ENCODE measurements at regions not wholly inside any gene's neighbourhood (a gene's known extent, or its start where the extent isn't known, plus 50 kb on each side); places are given as distances from the start of the nearest gene placed in this dataset.
"Not testable (repeated sequence)": the region's sequence is repeated elsewhere in the genome, so short reads cannot be mapped to it uniquely, and the experiment has no call there.

- no peak for DNase-seq (ENCODE audit: low spot score)
These were observed 74.5 kb upstream of the MEGF10 start for GRCh38 chr5:127216143-127216542.

GRCh38 chr5:127216898-127217675 lies 73.5 kb upstream of the MEGF10 start:
- DNase-seq (ENCODE audit: low spot score): no peak

- DNase-seq (ENCODE audit: low spot score): not testable (repeated sequence)
These were observed 68.7 kb upstream of the MEGF10 start for GRCh38 chr5:127221936-127222335.

- DNase-seq (ENCODE audit: low spot score): not testable (repeated sequence)
These were observed 67.9 kb upstream of the MEGF10 start for GRCh38 chr5:127222571-127223156.

- DNase-seq (ENCODE audit: low spot score): no peak
These were observed 67.2 kb upstream of the MEGF10 start for GRCh38 chr5:127223256-127223974.

- no peak for DNase-seq (ENCODE audit: low spot score)
These were observed 62.7 kb upstream of the MEGF10 start for GRCh38 chr5:127227881-127228280.

GRCh38 chr5:127228540-127229184 lies 61.9 kb upstream of the MEGF10 start:
- peak; percentile 34 for DNase-seq (ENCODE audit: low spot score)

GRCh38 chr5:127229185-127229889 lies 61.3 kb upstream of the MEGF10 start:
- DNase-seq (ENCODE audit: low spot score): peak; percentile 76

- no peak for DNase-seq (ENCODE audit: low spot score)
These were observed 59.5 kb upstream of the MEGF10 start for GRCh38 chr5:127231118-127231517.

GRCh38 chr5:127233590-127233989 lies 57.0 kb upstream of the MEGF10 start:
- DNase-seq (ENCODE audit: low spot score): no peak

- no peak for DNase-seq (ENCODE audit: low spot score)
These were observed 55.5 kb upstream of the MEGF10 start for GRCh38 chr5:127235136-127235535.

- DNase-seq (ENCODE audit: low spot score): no peak
These were observed 54.3 kb upstream of the MEGF10 start for GRCh38 chr5:127236254-127236653.
